ENCODE measurements at regions not wholly inside any gene's neighbourhood (a gene's known extent, or its start where the extent isn't known, plus 50 kb on each side); places are given as distances from the start of the nearest gene placed in this dataset.
"Not testable (repeated sequence)": the region's sequence is repeated elsewhere in the genome, so short reads cannot be mapped to it uniquely, and the experiment has no call there.

DNA sequence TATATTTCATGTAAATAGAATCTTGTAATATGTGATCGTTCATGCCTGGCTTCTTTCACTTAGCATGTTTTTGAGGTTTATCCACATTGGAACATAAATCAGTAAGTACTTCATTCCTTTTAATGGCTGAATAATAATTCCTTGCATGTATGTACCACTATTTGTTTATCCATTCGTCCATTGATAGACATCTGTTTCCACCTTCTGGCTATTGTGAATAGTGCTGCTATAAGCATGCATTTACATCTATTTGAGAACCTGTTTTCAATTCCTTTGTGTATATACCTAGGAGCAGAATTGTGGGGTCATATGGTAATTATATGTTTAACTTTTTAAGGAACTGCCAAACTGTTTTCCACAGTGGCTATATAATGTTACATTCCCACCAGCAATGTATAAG lies 356.7 kb upstream of the DIPK2B start:
- no peak for DNase-seq (ENCODE audit: low read depth)

DNA sequence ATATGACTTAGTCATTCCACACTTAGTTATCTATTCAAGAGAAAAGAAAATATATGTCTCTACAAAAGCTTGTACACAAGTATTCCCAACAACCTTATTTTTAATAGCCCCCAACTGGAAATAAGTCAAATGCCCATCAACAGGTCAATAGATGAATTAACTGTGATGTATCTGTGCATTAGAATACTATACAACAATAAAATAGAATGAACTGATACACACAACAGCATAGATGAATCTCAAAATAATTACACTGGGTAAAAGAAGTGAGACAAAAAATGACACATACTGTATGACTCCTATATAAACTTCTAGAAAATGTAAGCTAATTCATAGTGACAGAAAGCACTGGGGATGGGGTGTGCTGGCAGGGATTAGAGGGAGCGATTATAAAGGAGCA lies 354.1 kb upstream of the DIPK2B start:
- DNase-seq (ENCODE audit: low read depth), result no peak

DNA sequence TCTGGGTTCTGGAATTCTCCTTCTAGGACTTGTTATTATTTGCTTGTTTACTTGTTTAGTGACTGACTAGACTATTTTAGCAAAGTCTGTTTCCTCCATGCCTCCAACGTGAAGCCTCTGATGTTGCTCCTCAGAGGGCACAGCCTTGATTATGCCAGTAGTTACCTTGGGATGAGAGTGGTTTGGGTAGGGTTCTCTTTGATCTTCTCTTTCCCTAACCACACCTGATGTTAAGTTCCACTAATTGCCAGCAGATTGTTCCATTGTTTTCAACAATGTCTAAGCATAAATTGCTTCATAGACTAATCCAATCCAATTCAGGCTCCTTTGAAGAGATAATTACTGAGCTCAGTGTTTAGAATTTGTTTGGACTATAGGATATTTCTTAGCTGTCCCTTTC lies 352.7 kb upstream of the DIPK2B start:
- DNase-seq (ENCODE audit: low read depth), result no peak

DNA sequence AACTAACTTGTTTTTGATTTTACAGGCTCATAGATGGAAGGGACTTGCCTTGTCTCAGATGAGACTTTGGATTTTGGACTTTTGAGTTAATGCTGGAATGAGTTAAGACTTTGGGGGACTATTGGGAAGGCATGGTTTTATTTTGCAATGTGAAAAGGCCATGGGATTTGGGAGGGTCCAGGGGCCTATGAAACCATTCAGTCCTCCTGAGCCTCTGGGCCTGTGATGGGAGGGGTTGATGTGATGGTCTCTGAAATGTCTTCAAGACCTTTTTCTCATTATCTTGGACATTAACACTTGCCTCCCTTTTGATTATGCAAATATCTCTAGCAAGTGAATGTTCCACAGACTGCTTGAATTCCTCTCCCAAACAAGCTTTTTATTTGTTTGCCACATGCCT lies 346.0 kb upstream of the DIPK2B start:
- DNase-seq (ENCODE audit: low read depth), result not testable (repeated sequence)

DNA sequence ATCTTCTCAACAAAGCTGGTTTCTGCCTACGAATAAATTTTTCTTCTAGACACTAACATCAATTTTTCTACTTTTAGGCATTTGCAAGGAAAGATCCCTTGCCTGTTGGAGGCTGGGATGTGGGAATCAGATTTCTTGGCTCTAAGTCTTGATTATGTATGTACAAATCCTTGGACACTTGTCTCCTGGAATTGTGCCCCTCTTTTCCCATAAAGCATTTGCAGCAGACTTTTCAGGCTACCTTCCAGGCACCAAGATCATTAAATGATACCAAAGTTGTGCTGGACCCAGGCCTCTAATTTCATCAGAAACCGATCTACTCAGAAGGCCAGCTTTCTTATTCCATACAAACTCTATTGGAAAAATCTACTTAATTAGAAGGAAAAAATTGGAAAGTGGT lies 339.5 kb upstream of the DIPK2B start:
- no peak for DNase-seq (ENCODE audit: low read depth)

DNA sequence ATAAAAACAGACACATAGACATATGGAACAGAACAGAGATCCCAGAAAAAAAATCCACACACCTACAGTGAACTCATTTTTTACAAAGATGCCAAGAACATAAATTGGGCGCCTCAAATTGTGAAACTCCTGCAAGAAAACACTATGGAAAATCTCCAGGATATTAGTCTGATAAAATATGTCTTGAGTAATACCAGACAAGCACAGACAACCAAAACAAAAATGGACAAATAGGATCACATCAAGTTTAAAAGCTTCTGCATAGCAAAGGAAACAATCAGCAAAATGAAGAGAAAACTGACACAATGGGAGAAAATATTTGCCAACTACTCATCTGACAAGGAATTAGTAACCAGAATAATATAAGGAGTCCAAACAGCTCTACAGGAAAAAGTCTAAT lies 337.3 kb upstream of the DIPK2B start:
- no peak for DNase-seq (ENCODE audit: low read depth)

DNA sequence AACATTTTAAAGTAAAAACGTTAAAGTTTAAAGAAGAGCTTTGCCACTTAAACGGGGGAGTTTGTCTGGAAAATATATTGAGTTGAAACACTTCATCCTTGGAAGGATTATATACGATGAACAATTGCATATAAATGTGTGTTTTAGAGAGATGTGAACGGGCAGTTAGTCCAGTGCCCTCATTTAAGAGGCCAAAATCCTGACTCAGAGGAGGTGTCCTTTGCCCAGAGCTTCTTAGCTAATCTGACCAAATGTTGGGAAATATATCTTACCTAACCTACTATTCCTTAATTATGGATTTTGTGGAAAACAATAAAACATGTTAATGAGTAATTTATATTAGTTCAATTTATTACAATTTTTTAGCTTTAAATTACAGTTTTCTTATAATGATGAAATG lies 327.2 kb upstream of the DIPK2B start:
- no peak for DNase-seq (ENCODE audit: low read depth)

DNA sequence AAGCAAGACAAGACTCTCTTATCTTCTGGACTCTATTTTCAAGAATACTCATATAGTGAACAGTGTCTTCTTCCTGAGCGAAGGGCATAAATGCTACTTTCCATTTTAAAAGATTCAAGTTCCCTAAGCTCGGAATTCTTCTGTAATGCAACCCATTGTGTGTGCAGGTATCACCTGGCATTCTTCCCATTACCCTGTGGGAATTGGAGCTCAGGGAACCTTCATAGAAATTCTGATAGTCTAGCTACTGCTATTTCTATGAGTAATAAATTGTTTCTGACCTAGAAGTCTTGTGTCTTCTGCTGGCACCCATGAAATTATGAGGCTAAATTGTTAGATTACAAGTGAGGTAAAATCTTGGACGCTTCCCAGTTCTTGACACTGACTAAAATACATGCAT lies 324.1 kb upstream of the DIPK2B start:
- DNase-seq (ENCODE audit: low read depth), result no peak

DNA sequence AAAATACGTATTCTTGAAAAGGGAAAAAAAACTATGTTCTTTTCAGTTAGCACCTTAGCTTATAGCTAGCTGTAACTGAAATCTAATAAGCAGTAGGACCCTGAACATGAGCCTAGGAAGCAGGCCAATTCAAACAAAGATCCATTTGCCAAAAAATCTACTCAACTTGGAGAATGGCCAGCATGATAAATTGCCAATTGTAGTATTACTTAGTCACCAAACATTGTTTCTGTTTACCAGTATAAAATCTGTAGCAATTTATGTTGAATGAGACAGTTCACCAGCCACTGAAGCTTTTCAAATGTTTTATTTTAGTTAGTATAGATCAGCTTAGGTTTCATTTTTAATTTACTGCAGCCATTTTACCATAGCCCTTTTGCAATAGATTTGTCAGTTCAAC lies 323.6 kb upstream of the DIPK2B start:
- DNase-seq (ENCODE audit: low read depth), result no peak

DNA sequence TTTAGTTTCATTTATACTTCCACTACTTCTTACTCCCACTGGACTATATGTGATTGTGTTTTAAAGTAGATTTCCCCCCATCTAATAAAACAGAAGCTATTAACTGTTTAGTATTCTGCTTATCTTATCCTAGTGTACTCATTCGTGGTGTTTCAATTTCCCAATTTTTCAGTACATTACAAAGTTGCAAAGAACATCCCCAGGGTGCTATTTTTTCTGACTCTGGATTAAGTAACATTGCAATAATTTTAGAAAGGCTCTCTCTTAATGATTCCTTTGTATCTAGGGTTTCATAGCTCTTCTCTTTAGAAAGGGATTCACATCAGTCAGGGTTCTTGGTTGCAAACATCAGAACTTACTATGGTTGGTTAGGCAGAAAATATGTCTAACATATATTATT lies 317.9 kb upstream of the DIPK2B start:
- no peak for DNase-seq (ENCODE audit: low read depth)

DNA sequence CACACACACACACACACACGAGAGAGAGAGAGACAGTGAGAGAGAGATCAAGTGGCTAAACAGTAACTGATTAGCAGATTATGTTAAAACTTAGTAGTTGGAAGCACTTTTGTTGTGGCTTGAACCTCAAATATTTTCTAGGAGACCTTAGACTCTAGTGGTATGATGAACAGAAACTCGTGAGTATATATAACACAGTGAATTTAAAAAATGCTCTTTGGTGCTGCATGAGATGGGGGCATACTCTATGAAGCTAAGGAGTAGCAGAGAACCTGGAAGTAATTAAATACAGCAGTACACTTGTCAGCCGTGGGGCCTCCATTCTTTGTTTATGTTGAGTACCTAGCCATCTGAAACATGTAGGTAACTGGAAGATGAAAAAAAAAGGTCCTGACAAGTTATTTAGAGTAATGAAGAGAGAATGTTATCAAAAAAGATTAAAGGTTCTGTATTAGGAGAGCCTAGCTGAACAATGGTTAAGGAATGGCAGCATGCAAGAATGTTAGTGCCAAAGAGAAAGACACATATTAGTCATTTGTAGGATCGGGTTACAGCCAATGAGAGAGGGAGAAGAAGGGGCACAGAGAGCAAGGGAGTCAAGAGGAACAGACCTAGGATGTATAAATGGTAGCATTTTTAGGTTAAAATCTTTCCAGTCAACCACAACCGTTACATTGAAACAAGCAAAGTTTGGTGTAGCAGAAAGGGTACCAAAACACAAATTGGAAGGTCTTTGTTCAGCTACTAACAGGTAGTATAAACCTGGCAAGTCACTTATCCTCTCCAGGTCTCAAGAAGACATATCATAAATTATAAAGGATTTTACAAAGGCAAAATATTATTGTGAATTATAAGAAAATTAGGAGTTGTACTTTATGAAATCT lies 316.7 kb upstream of the DIPK2B start:
- no peak for DNase-seq (ENCODE audit: low read depth)

DNA sequence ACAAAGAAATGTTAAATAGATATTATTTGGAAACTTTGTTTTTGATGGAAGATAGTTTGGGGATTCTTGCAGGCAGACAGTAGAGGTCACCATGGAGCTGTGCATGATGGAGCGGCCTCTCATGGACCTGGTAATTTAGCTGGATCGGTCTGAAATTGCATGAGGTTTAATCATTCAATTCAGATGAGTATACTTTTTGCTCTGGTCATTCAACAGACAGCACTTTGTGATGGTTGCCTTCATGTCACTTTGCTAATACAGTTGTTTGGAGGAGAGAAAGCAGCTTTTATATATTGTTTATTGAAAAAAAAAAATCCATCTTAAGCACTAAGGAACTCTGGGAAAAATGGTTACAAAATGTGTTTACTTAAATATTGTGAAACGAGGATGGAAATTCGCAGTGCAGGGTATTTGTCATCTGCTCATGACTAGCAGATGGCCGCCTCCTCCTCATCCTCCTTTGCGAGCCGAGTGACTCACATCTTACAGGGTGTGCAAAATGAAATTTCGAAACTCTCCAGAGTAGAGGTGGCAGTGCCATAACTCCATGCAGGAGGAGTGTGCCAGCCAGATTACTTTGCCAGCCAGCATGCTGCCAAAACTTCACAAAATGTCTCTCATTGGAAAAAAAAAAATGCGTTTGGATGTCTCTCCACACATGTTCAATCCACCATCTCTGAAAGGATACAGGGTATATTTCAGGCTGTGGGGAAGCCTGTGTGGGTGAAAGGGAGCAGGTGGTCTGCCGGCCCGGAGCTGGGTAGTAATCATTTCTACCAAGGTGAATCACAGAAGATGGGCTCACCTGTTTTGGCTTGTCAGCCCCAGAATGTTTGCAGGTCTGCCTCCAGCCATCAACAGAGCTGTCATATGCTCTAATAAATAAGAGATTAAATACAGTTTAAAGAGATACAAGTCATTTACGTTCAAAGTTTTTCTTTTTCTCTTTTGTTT lies 314.9 kb upstream of the DIPK2B start:
- no peak for DNase-seq (ENCODE audit: low read depth)

DNA sequence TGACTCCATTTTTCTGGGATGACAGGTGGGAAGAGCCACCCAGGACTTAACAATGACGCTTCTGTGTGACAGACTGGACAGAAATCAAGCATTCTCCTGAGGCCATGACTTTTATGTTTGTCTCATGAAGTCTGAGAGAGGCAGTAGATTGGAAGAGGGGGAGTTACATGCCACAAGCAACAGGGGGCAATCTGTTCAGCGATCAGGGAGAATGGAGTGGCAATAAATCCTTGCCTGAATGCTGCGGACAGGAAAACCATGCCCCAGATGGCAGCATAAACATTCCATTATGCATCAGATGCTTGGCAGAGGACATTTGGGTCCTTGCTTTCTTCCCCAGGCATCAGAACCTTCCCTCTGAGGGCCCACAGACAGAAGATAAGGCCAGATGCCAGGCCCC lies 312.4 kb upstream of the DIPK2B start:
- no peak for DNase-seq (ENCODE audit: low read depth)

DNA sequence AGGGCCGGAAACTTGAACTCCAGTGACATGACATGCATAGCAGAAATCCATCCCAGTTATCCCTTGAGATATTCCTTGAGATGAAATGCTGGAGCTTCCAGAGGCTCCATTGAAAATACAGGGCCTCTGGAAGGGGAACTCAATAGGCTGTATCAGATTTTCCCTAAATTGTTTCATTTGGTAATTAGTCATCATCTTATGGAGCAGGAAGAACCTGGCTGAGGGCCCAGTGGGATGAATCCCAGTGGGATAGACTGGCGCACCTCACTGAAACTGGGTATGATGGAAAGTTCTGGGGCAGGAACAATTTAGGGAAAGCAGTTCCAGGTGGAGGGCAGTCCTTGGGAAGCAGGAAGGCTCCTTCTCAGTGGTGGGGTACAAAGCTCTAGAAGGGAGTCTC lies 307.8 kb upstream of the DIPK2B start:
- no peak for DNase-seq (ENCODE audit: low read depth)

DNA sequence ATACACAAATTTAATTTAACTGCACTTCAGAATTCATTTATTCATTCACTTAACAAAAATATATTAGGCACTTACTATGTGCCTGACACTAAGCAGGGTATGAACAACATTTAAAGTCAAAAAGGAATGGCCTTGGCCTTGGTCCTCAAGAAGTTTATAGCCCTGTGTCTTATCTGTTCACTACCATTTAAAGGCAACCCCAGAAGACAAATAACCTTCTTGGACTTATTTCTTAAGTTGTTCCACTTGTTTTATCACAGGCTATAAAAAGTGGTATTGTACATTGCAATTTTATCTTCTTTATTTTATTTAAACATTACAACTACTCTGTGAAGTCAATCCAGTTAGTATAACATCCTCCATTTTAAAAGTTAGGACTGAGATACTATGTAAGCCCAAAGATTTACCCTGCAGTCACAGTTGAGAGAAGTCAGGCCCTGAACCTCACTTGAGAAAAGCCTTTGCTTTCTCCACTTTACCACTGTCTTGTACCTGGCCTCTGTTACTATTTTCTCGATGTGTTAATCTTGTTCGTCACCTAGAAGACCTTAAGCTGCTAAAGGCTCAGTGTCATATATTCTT lies 305.6 kb upstream of the DIPK2B start:
- DNase-seq (ENCODE audit: low read depth), result no peak

DNA sequence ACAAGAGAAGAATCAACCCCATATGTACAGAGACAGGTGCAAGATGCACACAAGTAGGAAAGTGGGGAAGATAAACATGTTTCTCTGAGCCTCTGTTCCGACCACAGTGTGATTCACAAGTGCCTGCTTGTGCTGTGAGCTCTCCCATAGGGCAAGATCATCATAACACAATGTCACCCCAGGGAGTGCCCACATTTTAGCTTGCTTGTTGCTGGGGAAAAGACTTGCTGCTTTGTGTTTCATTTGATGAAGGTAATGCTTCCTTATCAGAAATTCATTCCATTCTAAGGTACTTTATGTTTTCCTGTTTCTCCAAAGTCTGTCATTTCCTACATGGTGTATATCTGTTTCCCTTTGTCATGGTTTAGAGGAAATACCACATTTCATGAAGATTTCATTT lies 304.5 kb upstream of the DIPK2B start:
- DNase-seq (ENCODE audit: low read depth), result no peak

DNA sequence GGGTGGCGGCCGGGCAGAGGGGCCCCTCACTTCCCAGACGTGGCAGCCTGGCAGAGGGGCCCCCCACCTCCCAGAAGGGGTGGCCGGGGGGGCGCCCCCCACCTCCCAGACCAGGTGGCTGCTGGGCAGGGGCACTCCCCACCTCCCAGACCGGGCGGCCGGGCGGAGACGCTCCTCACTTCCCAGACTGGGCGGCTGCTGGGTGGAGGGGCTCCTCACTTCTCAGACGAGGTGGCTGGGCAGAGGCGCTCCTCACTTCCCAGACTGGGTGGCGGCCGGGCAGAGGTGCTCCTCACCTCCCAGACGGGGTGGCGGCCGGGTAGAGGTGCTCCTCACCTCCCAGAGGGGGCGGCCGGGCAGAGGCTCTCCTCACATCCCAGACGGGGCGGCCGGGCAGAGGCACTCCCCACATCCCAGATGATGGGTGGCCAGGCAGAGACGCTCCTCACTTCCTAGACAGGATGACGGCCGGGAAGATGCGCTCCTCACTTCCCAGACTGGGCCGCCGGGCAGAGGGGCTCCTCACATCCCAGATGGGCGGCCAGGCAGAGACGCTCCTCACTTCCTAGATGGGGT lies 303.2 kb upstream of the DIPK2B start:
- DNase-seq (ENCODE audit: low read depth), result not testable (repeated sequence)

DNA sequence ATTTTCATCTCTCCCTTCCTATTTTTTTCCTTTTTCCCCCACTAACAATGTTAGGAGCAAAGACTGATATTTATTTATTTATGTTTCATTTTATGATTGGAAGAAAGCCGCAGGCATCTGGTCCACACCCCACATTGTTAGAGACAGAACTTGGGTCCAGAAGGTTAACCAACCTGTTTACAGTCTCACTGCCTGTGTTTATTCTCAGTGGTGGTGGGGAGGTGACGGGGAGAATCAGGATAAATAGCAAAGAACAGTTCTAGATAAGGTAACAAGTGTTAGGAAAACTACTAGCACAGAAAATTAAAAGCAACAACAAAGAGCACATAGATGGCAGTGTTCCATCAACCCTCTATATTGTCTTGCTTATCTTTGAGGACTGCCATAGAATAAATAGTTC lies 301.7 kb upstream of the DIPK2B start:
- DNase-seq (ENCODE audit: low read depth), result no peak

DNA sequence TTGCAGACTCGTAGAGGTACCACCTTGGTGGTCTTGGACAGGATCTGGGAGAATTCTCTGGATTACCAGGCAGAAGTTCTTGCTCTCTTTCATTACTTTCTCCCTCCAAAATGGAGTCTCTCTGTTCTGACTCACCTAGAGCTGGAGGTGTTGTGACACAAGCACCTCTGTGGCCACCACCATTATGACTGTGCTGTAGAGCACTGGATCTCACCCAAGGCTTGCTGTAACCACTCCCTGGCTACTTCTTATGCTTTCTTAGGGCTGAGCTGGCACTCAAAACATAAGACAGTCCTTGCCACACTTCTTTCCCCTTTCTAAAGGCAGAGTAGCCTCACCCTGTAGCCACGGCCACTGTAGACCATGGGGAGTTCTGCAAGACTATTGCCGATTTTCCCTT lies 296.6 kb upstream of the DIPK2B start:
- no peak for DNase-seq (ENCODE audit: low read depth)

DNA sequence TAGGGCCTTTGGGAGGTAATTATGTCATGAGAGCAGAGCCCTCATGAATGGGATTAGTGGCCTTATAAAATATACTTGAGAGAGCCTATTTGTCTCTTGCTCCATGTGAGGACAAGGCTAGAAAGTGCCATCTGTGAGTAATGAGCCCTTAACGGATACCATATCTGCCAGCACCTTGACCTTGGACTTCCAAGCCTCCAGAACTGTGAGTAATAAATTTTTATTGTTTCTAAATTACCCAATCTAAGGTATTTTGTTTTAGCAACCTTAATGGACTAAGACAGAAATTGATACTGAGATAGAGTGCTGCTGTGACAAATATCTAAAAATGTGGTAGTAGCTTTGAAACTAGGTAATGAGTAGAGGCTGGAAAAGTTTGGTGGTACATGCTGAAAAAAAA lies 285.0 kb upstream of the DIPK2B start:
- no peak for DNase-seq (ENCODE audit: low read depth)

DNA sequence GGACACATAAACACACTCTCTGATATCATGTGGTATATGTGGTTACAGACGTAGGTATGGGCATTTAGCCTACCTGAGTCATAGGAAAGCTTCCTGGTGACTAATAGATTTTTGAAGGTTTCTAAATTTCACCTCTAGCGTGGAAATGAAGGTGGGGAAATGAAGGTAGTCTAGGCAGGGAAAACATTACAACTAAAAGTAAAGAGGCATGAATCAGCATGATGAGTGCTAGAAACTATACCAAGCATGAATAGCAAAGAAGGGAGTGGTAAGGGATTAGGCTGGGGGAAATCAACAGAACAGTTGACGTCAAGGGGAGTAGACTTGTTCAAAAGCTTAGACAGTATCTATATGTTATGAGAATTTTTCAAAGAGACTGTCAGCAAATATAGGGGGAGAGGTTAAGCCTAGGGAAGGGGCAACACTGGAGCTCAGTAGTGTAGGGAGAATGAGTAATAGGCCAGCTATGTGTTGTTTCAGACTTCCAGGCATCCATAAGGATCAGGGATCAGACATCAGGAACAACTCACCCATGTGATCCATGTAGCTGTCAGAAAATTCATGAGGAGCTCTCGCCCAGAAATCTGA lies 279.3 kb upstream of the DIPK2B start:
- DNase-seq (ENCODE audit: low read depth), result no peak

DNA sequence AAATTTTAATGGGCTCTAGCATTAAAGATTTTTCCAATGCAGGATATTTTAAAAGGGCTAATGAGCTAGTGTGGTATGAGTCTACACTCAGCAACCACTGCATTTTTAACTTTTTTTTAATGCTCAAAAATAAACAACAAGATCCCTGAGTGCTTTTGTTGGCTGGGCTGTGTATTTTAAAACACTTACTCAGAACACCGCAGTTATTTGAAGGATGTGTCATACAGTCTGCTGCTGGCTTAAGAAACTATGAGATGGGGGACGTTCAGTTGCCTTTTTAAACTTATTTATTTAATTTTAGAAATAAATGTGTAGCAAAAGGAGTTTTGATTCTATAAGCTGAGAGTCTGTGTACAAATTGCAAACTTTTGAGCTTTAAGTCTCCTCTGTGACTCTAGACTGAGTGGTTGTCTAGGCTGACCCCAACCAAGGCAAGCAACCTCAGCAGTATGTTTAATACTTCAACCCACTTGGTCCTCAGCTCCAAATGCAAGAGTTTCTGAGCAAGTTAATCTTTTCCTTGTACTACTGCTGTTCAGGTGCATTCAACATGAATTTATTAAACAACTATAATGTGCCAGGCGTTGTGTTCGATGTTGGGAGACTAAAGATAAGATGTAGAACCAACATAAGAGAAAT lies 278.6 kb upstream of the DIPK2B start:
- DNase-seq (ENCODE audit: low read depth), result no peak

All from stimulated activated CD8-positive, alpha-beta memory T cell treated with anti-CD3 and anti-CD28 coated beads, Interleukin-15, amount 100 ng/mL, for 1 hour (primary cell).